Mammary epithelial cell (primary cell): ENCODE measurements at regions not wholly inside any gene's neighbourhood (a gene's known extent, or its start where the extent isn't known, plus 50 kb on each side); places are given as distances from the start of the nearest gene placed in this dataset.

Experiments
- EZH2 ChIP-seq: IDR thresholded peaks from 2 replicates; pipeline ENCODE4 v1.6.1; 2012; ENCODE audit warnings: low read length, inconsistent platforms, borderline replicate concordance
- TF ChIP-seq, protein P1 (sequence below), 2 donors: IDR thresholded peaks in 1 of 2; conservative IDR thresholded peaks in 1 of 2; 2 replicates each; pipeline ENCODE4 v1.5.1; 2011 to 2012; ENCODE audit warnings: inconsistent platforms in 2 of 2, low read length in 2 of 2, mild to moderate bottlenecking in 2 of 2, control low read depth in 1 of 2, low read depth in 1 of 2; ENCODE audit not compliant: insufficient read depth in 1 of 2; ENCODE audit errors: extremely low read depth in 1 of 2

DNA sequence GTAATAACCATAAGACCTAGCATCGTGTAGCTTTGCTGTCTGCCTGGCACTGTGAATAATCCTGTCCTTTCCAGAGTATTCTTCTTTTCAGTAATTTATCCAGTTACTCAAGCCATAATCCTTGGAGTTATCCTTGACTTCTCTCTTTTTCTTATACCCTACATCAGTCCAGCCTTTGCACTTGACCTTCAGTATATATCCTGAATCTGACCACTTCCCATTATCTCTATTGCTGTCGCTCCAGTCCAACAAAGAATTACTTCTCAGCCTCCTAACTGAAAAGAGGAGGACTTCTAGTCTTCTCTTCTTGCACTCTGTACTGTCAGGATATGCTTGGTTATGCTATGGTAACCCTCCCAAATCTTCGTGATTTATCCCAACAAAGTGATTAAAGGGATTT is 393.8 kb downstream of the SHQ1 start:
- TF ChIP-seq, protein P1, sequence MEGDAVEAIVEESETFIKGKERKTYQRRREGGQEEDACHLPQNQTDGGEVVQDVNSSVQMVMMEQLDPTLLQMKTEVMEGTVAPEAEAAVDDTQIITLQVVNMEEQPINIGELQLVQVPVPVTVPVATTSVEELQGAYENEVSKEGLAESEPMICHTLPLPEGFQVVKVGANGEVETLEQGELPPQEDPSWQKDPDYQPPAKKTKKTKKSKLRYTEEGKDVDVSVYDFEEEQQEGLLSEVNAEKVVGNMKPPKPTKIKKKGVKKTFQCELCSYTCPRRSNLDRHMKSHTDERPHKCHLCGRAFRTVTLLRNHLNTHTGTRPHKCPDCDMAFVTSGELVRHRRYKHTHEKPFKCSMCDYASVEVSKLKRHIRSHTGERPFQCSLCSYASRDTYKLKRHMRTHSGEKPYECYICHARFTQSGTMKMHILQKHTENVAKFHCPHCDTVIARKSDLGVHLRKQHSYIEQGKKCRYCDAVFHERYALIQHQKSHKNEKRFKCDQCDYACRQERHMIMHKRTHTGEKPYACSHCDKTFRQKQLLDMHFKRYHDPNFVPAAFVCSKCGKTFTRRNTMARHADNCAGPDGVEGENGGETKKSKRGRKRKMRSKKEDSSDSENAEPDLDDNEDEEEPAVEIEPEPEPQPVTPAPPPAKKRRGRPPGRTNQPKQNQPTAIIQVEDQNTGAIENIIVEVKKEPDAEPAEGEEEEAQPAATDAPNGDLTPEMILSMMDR (conservative IDR thresholded peaks at IDR 0.05 in 1 of 2, IDR thresholded peaks at IDR 0.05 in 1 of 2; ENCODE audit: extremely low read depth in 1 of 2, insufficient read depth in 1 of 2, low read depth in 1 of 2, low read length in 2 of 2): no peak
- TF ChIP-seq EZH2: no peak
